ENCODE measurements at regions not wholly inside any gene's neighbourhood (a gene's known extent, or its start where the extent isn't known, plus 50 kb on each side); places are given as distances from the start of the nearest gene placed in this dataset.

DNA sequence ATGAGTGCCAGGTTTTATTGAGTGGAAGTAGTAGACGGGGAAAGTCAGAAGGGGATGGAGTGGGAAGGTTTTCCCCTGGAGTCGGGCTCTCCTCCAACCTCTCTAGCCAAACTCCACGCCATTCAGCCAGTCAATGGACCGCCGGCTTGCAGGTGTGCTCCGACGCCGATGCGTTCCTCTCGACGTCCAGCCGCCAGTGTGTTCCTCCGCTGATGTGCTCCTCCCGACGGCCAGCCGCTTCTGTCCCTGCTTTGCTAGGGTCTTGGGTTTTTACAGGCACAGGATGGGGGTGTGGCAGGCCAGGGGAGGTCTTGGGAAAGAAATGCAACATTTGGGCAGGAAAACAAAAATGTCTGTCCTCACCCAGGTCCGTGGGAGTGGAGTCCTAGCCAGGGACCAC, 94.3 kb upstream of the TEX51 start:
- peaks cover 8% of the 10 kb centered on the region for H3K27me3 Mint-ChIP-seq
- Histone ChIP-seq H3K27me3 (ENCODE audit: control insufficient read depth in 1 of 2, insufficient read depth in 2 of 2, low read length in 2 of 2) (no peaks in the 10 kb centered on the region), H3K36me3 (ENCODE audit: insufficient read depth, low read length) (no peaks in the 10 kb centered on the region), H3K4me3 (ENCODE audit: low read length) (no peak overlapping the region), H3K4me1 (ENCODE audit: insufficient read depth, low read length) (no peaks in the 10 kb centered on the region), H3K9me3 (ENCODE audit: control insufficient read depth in 1 of 2, insufficient read depth in 1 of 2, low read length in 2 of 2) (no peaks in the 10 kb centered on the region), H3K27ac (ENCODE audit: low read depth in 1 of 2, low read length in 2 of 2) (no peak overlapping the region)
- no peaks in the 10 kb centered on the region for H3K36me3 Mint-ChIP-seq (ENCODE audit: low read depth)
- H3K9me3 Mint-ChIP-seq = no peaks in the 10 kb centered on the region
- POLR2A ChIA-PET = no interaction called here
- H3K4me3 Mint-ChIP-seq = no peak overlapping the region
- H3K27ac Mint-ChIP-seq = no peak overlapping the region
- ATAC-seq (ENCODE audit: poor library complexity) (no peak), DNase-seq (no peak)
- intact Hi-C loops (cut with DNase I, micrococcal nuclease) = no loop called here
- CTCF ChIA-PET = no interaction called here
- no peaks in the 10 kb centered on the region for H3K4me1 Mint-ChIP-seq (ENCODE audit: low read depth)
- TF ChIP-seq, protein P1, sequence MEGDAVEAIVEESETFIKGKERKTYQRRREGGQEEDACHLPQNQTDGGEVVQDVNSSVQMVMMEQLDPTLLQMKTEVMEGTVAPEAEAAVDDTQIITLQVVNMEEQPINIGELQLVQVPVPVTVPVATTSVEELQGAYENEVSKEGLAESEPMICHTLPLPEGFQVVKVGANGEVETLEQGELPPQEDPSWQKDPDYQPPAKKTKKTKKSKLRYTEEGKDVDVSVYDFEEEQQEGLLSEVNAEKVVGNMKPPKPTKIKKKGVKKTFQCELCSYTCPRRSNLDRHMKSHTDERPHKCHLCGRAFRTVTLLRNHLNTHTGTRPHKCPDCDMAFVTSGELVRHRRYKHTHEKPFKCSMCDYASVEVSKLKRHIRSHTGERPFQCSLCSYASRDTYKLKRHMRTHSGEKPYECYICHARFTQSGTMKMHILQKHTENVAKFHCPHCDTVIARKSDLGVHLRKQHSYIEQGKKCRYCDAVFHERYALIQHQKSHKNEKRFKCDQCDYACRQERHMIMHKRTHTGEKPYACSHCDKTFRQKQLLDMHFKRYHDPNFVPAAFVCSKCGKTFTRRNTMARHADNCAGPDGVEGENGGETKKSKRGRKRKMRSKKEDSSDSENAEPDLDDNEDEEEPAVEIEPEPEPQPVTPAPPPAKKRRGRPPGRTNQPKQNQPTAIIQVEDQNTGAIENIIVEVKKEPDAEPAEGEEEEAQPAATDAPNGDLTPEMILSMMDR (IDR thresholded peaks at IDR 0.05) = no peak

DNA sequence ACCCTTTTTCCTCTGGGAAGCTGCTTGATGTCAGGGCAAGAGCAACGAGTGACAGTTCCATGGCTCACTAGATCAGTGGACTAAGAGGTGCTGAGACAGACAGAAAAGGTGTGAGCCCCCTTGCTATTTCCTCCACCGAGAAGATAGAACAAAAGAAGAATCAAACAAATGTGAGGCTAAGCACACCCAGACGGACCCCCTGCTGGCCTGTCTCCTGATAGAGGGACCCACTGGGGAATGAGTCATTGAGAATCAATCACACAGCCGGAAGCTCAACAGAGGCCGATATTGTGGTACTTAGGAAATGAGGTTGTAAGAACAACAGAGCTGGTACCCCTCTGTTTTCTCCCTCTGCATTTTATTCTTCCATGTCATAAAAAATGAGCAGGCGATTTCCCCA, 89.8 kb upstream of the TEX51 start:
- no peak for ATAC-seq (ENCODE audit: poor library complexity)
- no peaks in the 10 kb centered on the region for H3K4me1 ChIP-seq (ENCODE audit: insufficient read depth, low read length)
- POLR2A ChIA-PET = no interaction called here
- intact Hi-C loops (cut with DNase I, micrococcal nuclease) = no loop called here
- no peaks in the 10 kb centered on the region for H3K27me3 ChIP-seq (ENCODE audit: control insufficient read depth in 1 of 2, insufficient read depth in 2 of 2, low read length in 2 of 2)
- DNase-seq = no peak
- Mint-ChIP-seq H3K9me3 (no peaks in the 10 kb centered on the region), H3K36me3 (ENCODE audit: low read depth) (no peaks in the 10 kb centered on the region), H3K27me3 (peaks cover 18% of the 10 kb centered on the region), H3K27ac (no peak overlapping the region), H3K4me3 (no peak overlapping the region), H3K4me1 (ENCODE audit: low read depth) (no peaks in the 10 kb centered on the region)
- CTCF ChIA-PET = no interaction called here
- no peak overlapping the region for H3K27ac ChIP-seq (ENCODE audit: low read depth in 1 of 2, low read length in 2 of 2)
- TF ChIP-seq, protein P1 (IDR thresholded peaks at IDR 0.05) = no peak
- H3K9me3 ChIP-seq (ENCODE audit: control insufficient read depth in 1 of 2, insufficient read depth in 1 of 2, low read length in 2 of 2) = no peaks in the 10 kb centered on the region
- no peak overlapping the region for H3K4me3 ChIP-seq (ENCODE audit: low read length)
- no peaks in the 10 kb centered on the region for H3K36me3 ChIP-seq (ENCODE audit: insufficient read depth, low read length)

DNA sequence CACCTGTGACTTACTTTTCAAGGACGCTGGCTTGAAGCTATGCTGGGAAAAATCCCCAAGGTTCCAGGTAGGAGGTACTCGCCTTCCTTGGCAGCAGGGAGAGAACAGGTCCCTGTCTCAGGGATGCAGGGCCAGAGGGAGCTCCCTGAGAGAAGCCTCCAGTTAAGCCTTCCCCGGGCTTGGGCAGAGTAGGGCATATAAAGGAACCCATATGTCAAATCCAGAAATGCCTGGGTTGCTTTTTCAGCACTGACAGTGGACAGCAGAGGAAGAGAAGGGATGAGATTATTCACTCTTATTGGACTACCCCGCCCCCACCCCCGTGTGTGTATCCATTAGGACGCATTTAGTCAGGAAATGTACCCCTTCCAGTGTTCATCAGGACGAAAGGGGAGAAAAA, 89.3 kb upstream of the TEX51 start:
- intact Hi-C loops (cut with DNase I, micrococcal nuclease) = no loop called here
- no peaks in the 10 kb centered on the region for H3K4me1 ChIP-seq (ENCODE audit: insufficient read depth, low read length)
- peaks cover 0 to under 1% of the 10 kb centered on the region in 2 experiments for H3K27me3 ChIP-seq (ENCODE audit: control insufficient read depth in 1 of 2, insufficient read depth in 2 of 2, low read length in 2 of 2)
- TF ChIP-seq, protein P1 (IDR thresholded peaks at IDR 0.05) = no peak
- H3K36me3 Mint-ChIP-seq (ENCODE audit: low read depth) = no peaks in the 10 kb centered on the region
- no peak overlapping the region for H3K27ac ChIP-seq (ENCODE audit: low read depth in 1 of 2, low read length in 2 of 2)
- H3K9me3 ChIP-seq (ENCODE audit: control insufficient read depth in 1 of 2, insufficient read depth in 1 of 2, low read length in 2 of 2) = no peaks in the 10 kb centered on the region
- no peak for ATAC-seq (ENCODE audit: poor library complexity)
- no peaks in the 10 kb centered on the region for H3K36me3 ChIP-seq (ENCODE audit: insufficient read depth, low read length)
- H3K4me1 Mint-ChIP-seq (ENCODE audit: low read depth) = no peaks in the 10 kb centered on the region
- ChIA-PET CTCF (no interaction called here), POLR2A (no interaction called here)
- H3K9me3 Mint-ChIP-seq = no peaks in the 10 kb centered on the region
- peaks cover 21% of the 10 kb centered on the region for H3K27me3 Mint-ChIP-seq
- no peak overlapping the region for H3K4me3 ChIP-seq (ENCODE audit: low read length)
- H3K27ac Mint-ChIP-seq = no peak overlapping the region
- DNase-seq = no peak
- no peak overlapping the region for H3K4me3 Mint-ChIP-seq
